Testis (tissue), 2 donors: ENCODE measurements at regions not wholly inside any gene's neighbourhood (a gene's known extent, or its start where the extent isn't known, plus 50 kb on each side); places are given as distances from the start of the nearest gene placed in this dataset.

Experiments
- CTCF ChIP-seq, 3 experiments: fragments of 450-650 bp in 2 of 3; fragments of 200-600 bp in 1 of 3; sonication (generic) in 1 of 3; IDR thresholded peaks; one replicate each; pipeline ENCODE4 v1.5.1; 2016 to 2019; ENCODE audit warnings: antibody characterized with exemption in 3 of 3, mild to moderate bottlenecking in 2 of 3, moderate library complexity in 1 of 3
- POLR2A ChIP-seq: fragments of 450-650 bp; IDR thresholded peaks from one replicate; pipeline ENCODE4 v1.6.1; 2017; ENCODE audit warnings: antibody characterized with exemption, mild to moderate bottlenecking, moderate library complexity

GRCh38 chr7:112996331-112996871 is 90.2 kb downstream of the GPR85 start:
- no peak for TF ChIP-seq CTCF (IDR thresholded peaks at IDR 0.05)
- TF ChIP-seq POLR2A, result no peak
